Tibial nerve (tissue), 4 donors: ENCODE measurements at regions not wholly inside any gene's neighbourhood (a gene's known extent, or its start where the extent isn't known, plus 50 kb on each side); places are given as distances from the start of the nearest gene placed in this dataset.

Experiments used
- DNase-seq, 2 donors: peaks; one replicate each; pipeline ENCODE4 v3.0.0-alpha.2; 2019; ENCODE audit warnings: low spot score in 2 of 2
- H3K27ac ChIP-seq, 4 donors: fragments of 200-600 bp; sonication (generic) in 3 of 4; one replicate each; pipeline ENCODE4 v1.5.1; 2017 to 2019; ENCODE audit warnings: mild to moderate bottlenecking in 1 of 4
- H3K27me3 ChIP-seq, 2 donors: fragments of 200-600 bp; sonication (generic) in 1 of 2; one replicate each; pipeline versions ENCODE4 v1.5.1 to v1.6.0; 2017 to 2019
- H3K36me3 ChIP-seq, 3 donors: fragments of 200-600 bp; sonication (generic); one replicate each; pipeline ENCODE4 v1.5.1; 2018 to 2019
- H3K4me1 ChIP-seq, 4 donors: fragments of 200-600 bp; sonication (generic) in 3 of 4; one replicate each; pipeline ENCODE4 v1.5.1; 2017 to 2019
- H3K4me3 ChIP-seq, 4 donors: fragments of 200-600 bp; sonication (generic) in 3 of 4; one replicate each; pipeline ENCODE4 v1.5.1; 2017 to 2019; ENCODE audit warnings: mild to moderate bottlenecking in 1 of 4, moderate library complexity in 1 of 4
- H3K9me3 ChIP-seq, 4 donors: fragments of 200-600 bp; sonication (generic) in 3 of 4; one replicate each; pipeline ENCODE4 v1.5.1; 2017 to 2019
- CTCF ChIP-seq, 5 experiments: fragments of 200-600 bp in 3 of 5; fragments of 450-650 bp in 2 of 5; sonication (generic) in 3 of 5; IDR thresholded peaks; one replicate each; pipeline ENCODE4 v1.5.1; 2016 to 2019; ENCODE audit warnings: antibody characterized with exemption in 5 of 5, mild to moderate bottlenecking in 3 of 5, moderate library complexity in 2 of 5
- EP300 ChIP-seq, 2 donors: sonication (generic); formaldehyde crosslinking; IDR thresholded peaks; one replicate each; pipeline ENCODE4 v1.6.1; 2017; ENCODE audit warnings: antibody characterized with exemption in 2 of 2, mild to moderate bottlenecking in 1 of 2
- POLR2A ChIP-seq, 2 donors: fragments of 450-650 bp; IDR thresholded peaks; one replicate each; pipeline ENCODE4 v1.6.1; 2017; ENCODE audit warnings: antibody characterized with exemption in 2 of 2, mild to moderate bottlenecking in 2 of 2, moderate library complexity in 2 of 2
- WGBS, 2 donors: methylation state at CpG; one replicate each; pipeline ENCODE4 v1.1.5; 2018; 5-methylcytosine and 5-hydroxymethylcytosine counted together

GRCh38 chr4:180798036-180798577 lies 1445.1 kb upstream of the TENM3 start:
- Histone ChIP-seq H3K4me1 (no peaks in the 10 kb centered on the region), H3K27me3 (no peaks in the 10 kb centered on the region), H3K4me3 (no peak overlapping the region), H3K27ac (no peak overlapping the region), H3K36me3 (no peaks in the 10 kb centered on the region), H3K9me3 (no peaks in the 10 kb centered on the region)
- 14 to 15% methylated on average over 4 of the region's 4 CpGs for WGBS, 2 donors
- no peak for DNase-seq
- no peak for TF ChIP-seq EP300 (IDR thresholded peaks at IDR 0.05)
- TF ChIP-seq CTCF (IDR thresholded peaks at IDR 0.05): no peak
- TF ChIP-seq POLR2A (IDR thresholded peaks at IDR 0.05): no peak

GRCh38 chr4:180799798-180800197 lies 1443.4 kb upstream of the TENM3 start:
- Histone ChIP-seq H3K4me1 (no peaks in the 10 kb centered on the region), H3K36me3 (no peaks in the 10 kb centered on the region), H3K4me3 (no peak overlapping the region), H3K27me3 (no peaks in the 10 kb centered on the region), H3K27ac (no peak overlapping the region), H3K9me3 (no peaks in the 10 kb centered on the region)
- 79 to 93% methylated on average over 5 of the region's 5 CpGs for WGBS, 2 donors
- no peak for TF ChIP-seq POLR2A (IDR thresholded peaks at IDR 0.05)
- no peak for TF ChIP-seq EP300 (IDR thresholded peaks at IDR 0.05)
- no peak for TF ChIP-seq CTCF (IDR thresholded peaks at IDR 0.05)
- DNase-seq: no peak

GRCh38 chr4:180805101-180805500 lies 1438.1 kb upstream of the TENM3 start:
- no peak overlapping the region for H3K4me3 ChIP-seq
- no peak for DNase-seq
- no peak overlapping the region for H3K27ac ChIP-seq
- H3K4me1 ChIP-seq: no peaks in the 10 kb centered on the region
- no peaks in the 10 kb centered on the region for H3K9me3 ChIP-seq
- no peaks in the 10 kb centered on the region for H3K36me3 ChIP-seq
- 82 to 95% methylated on average over 4 of the region's 4 CpGs for WGBS, 2 donors
- no peaks in the 10 kb centered on the region for H3K27me3 ChIP-seq
- no peak for TF ChIP-seq POLR2A (IDR thresholded peaks at IDR 0.05)
- no peak for TF ChIP-seq CTCF (IDR thresholded peaks at IDR 0.05)
- no peak for TF ChIP-seq EP300 (IDR thresholded peaks at IDR 0.05)

- Histone ChIP-seq H3K4me1 (peaks cover 0 to 6% (median 0%) of the 10 kb centered on the region in 4 donors), H3K36me3 (no peaks in the 10 kb centered on the region), H3K9me3 (no peaks in the 10 kb centered on the region), H3K27ac (no peak overlapping the region), H3K27me3 (no peaks in the 10 kb centered on the region), H3K4me3 (no peak overlapping the region)
- 42 to 50% methylated on average over 2 of the region's 2 CpGs for WGBS, 2 donors
- no peak for TF ChIP-seq POLR2A (IDR thresholded peaks at IDR 0.05)
- TF ChIP-seq EP300 (IDR thresholded peaks at IDR 0.05): no peak
- no peak for TF ChIP-seq CTCF (IDR thresholded peaks at IDR 0.05)
- DNase-seq: no peak
Measured at GRCh38 chr4:180808862-180809261, 1434.3 kb upstream of the TENM3 start.

GRCh38 chr4:180809439-180809838 lies 1433.8 kb upstream of the TENM3 start:
- DNase-seq: no peak
- TF ChIP-seq POLR2A (IDR thresholded peaks at IDR 0.05) (no peak), EP300 (IDR thresholded peaks at IDR 0.05) (no peak)
- H3K27ac ChIP-seq: no peak overlapping the region
- H3K4me1 ChIP-seq: peaks cover 0 to 6% (median 0%) of the 10 kb centered on the region in 4 donors
- H3K27me3 ChIP-seq: no peaks in the 10 kb centered on the region
- 88 to 94% methylated on average over 4 of the region's 4 CpGs for WGBS, 2 donors
- H3K4me3 ChIP-seq: no peak overlapping the region
- H3K36me3 ChIP-seq: no peaks in the 10 kb centered on the region
- H3K9me3 ChIP-seq: no peaks in the 10 kb centered on the region

- Histone ChIP-seq H3K4me1 (peaks cover 0 to 6% (median 0%) of the 10 kb centered on the region in 4 donors), H3K27me3 (no peaks in the 10 kb centered on the region), H3K9me3 (no peaks in the 10 kb centered on the region), H3K36me3 (no peaks in the 10 kb centered on the region), H3K4me3 (no peak overlapping the region), H3K27ac (no peak overlapping the region)
- WGBS, 2 donors: 80 to 87% methylated on average over 1 of the region's 1 CpG
- no peak for TF ChIP-seq POLR2A (IDR thresholded peaks at IDR 0.05)
- TF ChIP-seq EP300 (IDR thresholded peaks at IDR 0.05): no peak
- no peak for TF ChIP-seq CTCF (IDR thresholded peaks at IDR 0.05)
- no peak for DNase-seq
Measured at GRCh38 chr4:180810581-180810980, 1432.6 kb upstream of the TENM3 start.
